Uterus (tissue), 2 donors: ENCODE measurements at regions not wholly inside any gene's neighbourhood (a gene's known extent, or its start where the extent isn't known, plus 50 kb on each side); places are given as distances from the start of the nearest gene placed in this dataset.

Experiments
- POLR2A ChIP-seq, 2 donors: fragments of 450-650 bp; IDR thresholded peaks; one replicate each; pipeline ENCODE4 v1.6.1; 2016; ENCODE audit warnings: antibody characterized with exemption in 2 of 2, mild to moderate bottlenecking in 1 of 2, moderate library complexity in 1 of 2
- TF ChIP-seq, protein P1 (sequence below), 4 experiments: fragments of 200-600 bp in 2 of 4; fragments of 450-650 bp in 2 of 4; sonication (generic) in 2 of 4; IDR thresholded peaks; one replicate each; pipeline ENCODE4 v1.5.1; 2016 to 2019; ENCODE audit warnings: antibody characterized with exemption in 4 of 4, mild to moderate bottlenecking in 2 of 4, moderate library complexity in 1 of 4

DNA sequence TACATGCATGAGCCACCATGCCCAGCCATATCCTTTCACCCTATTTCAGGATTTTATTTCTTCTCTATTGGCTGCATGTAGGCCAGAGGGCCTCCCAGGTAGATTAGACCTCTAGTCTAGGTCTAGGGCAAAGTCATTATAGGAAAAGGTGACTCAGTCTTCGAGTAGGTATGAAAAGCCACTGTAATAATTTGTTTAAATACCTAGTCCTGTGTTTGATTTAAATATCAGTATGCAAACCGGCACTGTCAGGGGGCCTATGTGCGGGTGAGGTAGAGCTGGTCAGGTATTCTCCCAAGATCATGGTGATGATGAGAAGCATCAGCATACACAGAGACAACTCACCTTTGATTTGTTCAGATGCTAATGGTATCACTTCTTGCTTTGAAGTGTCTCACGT is 101.4 kb upstream of the UMPS start:
- TF ChIP-seq POLR2A (IDR thresholded peaks at IDR 0.05) = no peak
- TF ChIP-seq, protein P1, sequence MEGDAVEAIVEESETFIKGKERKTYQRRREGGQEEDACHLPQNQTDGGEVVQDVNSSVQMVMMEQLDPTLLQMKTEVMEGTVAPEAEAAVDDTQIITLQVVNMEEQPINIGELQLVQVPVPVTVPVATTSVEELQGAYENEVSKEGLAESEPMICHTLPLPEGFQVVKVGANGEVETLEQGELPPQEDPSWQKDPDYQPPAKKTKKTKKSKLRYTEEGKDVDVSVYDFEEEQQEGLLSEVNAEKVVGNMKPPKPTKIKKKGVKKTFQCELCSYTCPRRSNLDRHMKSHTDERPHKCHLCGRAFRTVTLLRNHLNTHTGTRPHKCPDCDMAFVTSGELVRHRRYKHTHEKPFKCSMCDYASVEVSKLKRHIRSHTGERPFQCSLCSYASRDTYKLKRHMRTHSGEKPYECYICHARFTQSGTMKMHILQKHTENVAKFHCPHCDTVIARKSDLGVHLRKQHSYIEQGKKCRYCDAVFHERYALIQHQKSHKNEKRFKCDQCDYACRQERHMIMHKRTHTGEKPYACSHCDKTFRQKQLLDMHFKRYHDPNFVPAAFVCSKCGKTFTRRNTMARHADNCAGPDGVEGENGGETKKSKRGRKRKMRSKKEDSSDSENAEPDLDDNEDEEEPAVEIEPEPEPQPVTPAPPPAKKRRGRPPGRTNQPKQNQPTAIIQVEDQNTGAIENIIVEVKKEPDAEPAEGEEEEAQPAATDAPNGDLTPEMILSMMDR (IDR thresholded peaks at IDR 0.05) = no peak
